ENCODE measurements at regions not wholly inside any gene's neighbourhood (a gene's known extent, or its start where the extent isn't known, plus 50 kb on each side); places are given as distances from the start of the nearest gene placed in this dataset.

DNA sequence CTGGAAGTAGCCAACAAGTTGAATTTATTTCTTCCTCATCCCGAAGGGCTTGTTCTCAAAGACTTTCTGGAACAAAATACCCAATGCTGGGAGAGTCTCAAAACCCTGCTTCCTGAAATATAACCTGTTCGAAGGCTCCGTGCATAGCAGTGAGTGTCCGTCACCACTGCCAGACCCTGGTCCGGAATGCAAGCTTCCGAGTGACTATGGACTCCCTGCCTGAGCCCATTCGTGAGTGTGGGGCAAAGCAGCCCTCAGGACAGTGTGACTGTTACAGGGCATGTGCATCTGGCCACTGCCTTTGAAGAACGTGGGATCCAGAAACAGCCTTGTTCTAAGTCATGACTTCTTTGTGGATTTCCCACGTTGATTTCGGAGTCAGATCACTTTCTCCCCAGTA lies 214.5 kb upstream of the IGF1R start:
- Histone ChIP-seq H2AFZ (ENCODE audit: low read depth, low read length) (no peak overlapping the region), H4K20me1 (ENCODE audit: insufficient read depth, low read length) (no peaks in the 10 kb centered on the region), H3K4me3 (ENCODE audit: insufficient read depth, low read depth, low read length) (no peak overlapping the region), H3K36me3 (ENCODE audit: insufficient read depth, low read length) (no peaks in the 10 kb centered on the region), H3K9ac (ENCODE audit: low read length) (no peak overlapping the region), H3K4me1 (ENCODE audit: insufficient read depth, low read length) (no peaks in the 10 kb centered on the region), H3K27ac (ENCODE audit: low read depth, low read length) (no peak overlapping the region), H3K27me3 (ENCODE audit: insufficient read depth, low read length) (no peaks in the 10 kb centered on the region), H3K4me2 (ENCODE audit: low read length) (no peak overlapping the region), H3K9me3 (ENCODE audit: insufficient read depth, low read depth, low read length) (peaks cover 4% of the 10 kb centered on the region), H3K79me2 (ENCODE audit: insufficient read depth, low read length) (no peaks in the 10 kb centered on the region)
- H3K27ac Mint-ChIP-seq (ENCODE audit: unreplicated experiment) = no peak overlapping the region
- H3K9me3 Mint-ChIP-seq (ENCODE audit: unreplicated experiment) = peaks cover 4% of the 10 kb centered on the region
- no peak overlapping the region for H3K4me3 Mint-ChIP-seq (ENCODE audit: unreplicated experiment)
- no peaks in the 10 kb centered on the region for H3K4me1 Mint-ChIP-seq (ENCODE audit: low read depth, unreplicated experiment)
- no peak for DNase-seq (ENCODE audit: low read depth)
- FAIRE-seq = no peak
- TF ChIP-seq EZH2 (IDR thresholded peaks at IDR 0.05; ENCODE audit: insufficient read depth, low read length) = no peak
- TF ChIP-seq, protein P1, sequence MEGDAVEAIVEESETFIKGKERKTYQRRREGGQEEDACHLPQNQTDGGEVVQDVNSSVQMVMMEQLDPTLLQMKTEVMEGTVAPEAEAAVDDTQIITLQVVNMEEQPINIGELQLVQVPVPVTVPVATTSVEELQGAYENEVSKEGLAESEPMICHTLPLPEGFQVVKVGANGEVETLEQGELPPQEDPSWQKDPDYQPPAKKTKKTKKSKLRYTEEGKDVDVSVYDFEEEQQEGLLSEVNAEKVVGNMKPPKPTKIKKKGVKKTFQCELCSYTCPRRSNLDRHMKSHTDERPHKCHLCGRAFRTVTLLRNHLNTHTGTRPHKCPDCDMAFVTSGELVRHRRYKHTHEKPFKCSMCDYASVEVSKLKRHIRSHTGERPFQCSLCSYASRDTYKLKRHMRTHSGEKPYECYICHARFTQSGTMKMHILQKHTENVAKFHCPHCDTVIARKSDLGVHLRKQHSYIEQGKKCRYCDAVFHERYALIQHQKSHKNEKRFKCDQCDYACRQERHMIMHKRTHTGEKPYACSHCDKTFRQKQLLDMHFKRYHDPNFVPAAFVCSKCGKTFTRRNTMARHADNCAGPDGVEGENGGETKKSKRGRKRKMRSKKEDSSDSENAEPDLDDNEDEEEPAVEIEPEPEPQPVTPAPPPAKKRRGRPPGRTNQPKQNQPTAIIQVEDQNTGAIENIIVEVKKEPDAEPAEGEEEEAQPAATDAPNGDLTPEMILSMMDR (IDR thresholded peaks at IDR 0.05; ENCODE audit: insufficient read depth, low read depth, low read length) = no peak
- H3K27me3 Mint-ChIP-seq (ENCODE audit: low read depth, unreplicated experiment) = peaks cover 35% of the 10 kb centered on the region
- H3K36me3 Mint-ChIP-seq (ENCODE audit: low read depth, unreplicated experiment) = peaks cover under 1% of the 10 kb centered on the region

DNA sequence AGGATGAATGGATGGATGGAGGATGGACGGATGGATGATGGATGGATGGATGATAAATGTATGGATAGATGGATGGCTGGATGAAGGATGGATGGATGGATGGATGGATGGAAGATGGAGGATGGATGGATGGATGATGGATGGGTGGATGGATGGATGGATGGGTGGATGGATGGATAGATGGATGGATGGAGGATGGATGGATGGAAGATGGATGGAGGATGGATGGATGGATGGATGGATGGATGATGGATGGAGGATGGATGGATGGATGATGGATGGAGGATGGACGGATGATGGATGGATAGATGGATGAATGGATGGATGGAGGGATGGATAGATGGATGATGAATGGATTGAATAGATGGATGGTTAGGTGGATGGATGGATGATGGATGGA lies 210.6 kb upstream of the IGF1R start:
- Histone ChIP-seq H3K27me3 (ENCODE audit: insufficient read depth, low read length) (peaks cover 2% of the 10 kb centered on the region), H3K4me1 (ENCODE audit: insufficient read depth, low read length) (no peaks in the 10 kb centered on the region), H3K27ac (ENCODE audit: low read depth, low read length) (no peak overlapping the region), H3K9me3 (ENCODE audit: insufficient read depth, low read depth, low read length) (peaks cover 4% of the 10 kb centered on the region), H3K9ac (ENCODE audit: low read length) (no peak overlapping the region), H3K36me3 (ENCODE audit: insufficient read depth, low read length) (no peaks in the 10 kb centered on the region), H2AFZ (ENCODE audit: low read depth, low read length) (no peak overlapping the region), H3K4me3 (ENCODE audit: insufficient read depth, low read depth, low read length) (no peak overlapping the region), H4K20me1 (ENCODE audit: insufficient read depth, low read length) (no peaks in the 10 kb centered on the region), H3K79me2 (ENCODE audit: insufficient read depth, low read length) (no peaks in the 10 kb centered on the region), H3K4me2 (ENCODE audit: low read length) (no peak overlapping the region)
- Mint-ChIP-seq H3K27me3 (ENCODE audit: low read depth, unreplicated experiment) (peaks cover 10% of the 10 kb centered on the region), H3K36me3 (ENCODE audit: low read depth, unreplicated experiment) (no peaks in the 10 kb centered on the region), H3K9me3 (ENCODE audit: unreplicated experiment) (peaks cover 3% of the 10 kb centered on the region), H3K4me1 (ENCODE audit: low read depth, unreplicated experiment) (peaks cover 3% of the 10 kb centered on the region), H3K27ac (ENCODE audit: unreplicated experiment) (no peak overlapping the region), H3K4me3 (ENCODE audit: unreplicated experiment) (no peak overlapping the region)
- no peak for TF ChIP-seq EZH2 (IDR thresholded peaks at IDR 0.05; ENCODE audit: insufficient read depth, low read length)
- TF ChIP-seq, protein P1 (IDR thresholded peaks at IDR 0.05; ENCODE audit: insufficient read depth, low read depth, low read length) = no peak
- FAIRE-seq (no peak), DNase-seq (ENCODE audit: low read depth) (no peak)

DNA sequence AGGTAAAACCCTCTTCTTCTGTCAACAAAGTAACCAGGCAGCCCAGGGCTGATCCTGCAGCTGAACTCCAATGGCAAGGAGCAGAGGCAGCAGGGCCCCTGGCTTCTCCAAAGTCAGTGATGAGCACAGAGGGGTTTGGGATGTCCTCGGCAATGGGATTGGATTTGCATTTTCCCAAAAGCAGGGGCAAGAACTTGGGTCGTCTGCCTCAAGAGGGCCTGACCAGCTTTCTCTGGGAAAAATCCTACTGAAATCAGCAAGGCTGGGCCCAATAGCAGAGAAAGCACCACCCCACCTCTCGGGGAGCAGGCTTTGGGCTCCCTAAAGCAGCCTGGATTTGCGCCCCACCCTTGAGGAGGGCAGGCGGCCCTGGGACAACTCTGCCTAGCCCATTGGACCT lies 210.0 kb upstream of the IGF1R start:
- H3K4me3 Mint-ChIP-seq (ENCODE audit: unreplicated experiment) = no peak overlapping the region
- Histone ChIP-seq H2AFZ (ENCODE audit: low read depth, low read length) (no peak overlapping the region), H3K4me3 (ENCODE audit: insufficient read depth, low read depth, low read length) (no peak overlapping the region), H3K9me3 (ENCODE audit: insufficient read depth, low read depth, low read length) (peaks cover 4% of the 10 kb centered on the region), H4K20me1 (ENCODE audit: insufficient read depth, low read length) (no peaks in the 10 kb centered on the region), H3K4me2 (ENCODE audit: low read length) (no peak overlapping the region), H3K27me3 (ENCODE audit: insufficient read depth, low read length) (peaks cover 2% of the 10 kb centered on the region), H3K4me1 (ENCODE audit: insufficient read depth, low read length) (no peaks in the 10 kb centered on the region), H3K79me2 (ENCODE audit: insufficient read depth, low read length) (no peaks in the 10 kb centered on the region), H3K36me3 (ENCODE audit: insufficient read depth, low read length) (no peaks in the 10 kb centered on the region), H3K9ac (ENCODE audit: low read length) (no peak overlapping the region), H3K27ac (ENCODE audit: low read depth, low read length) (no peak overlapping the region)
- H3K9me3 Mint-ChIP-seq (ENCODE audit: unreplicated experiment) = peaks cover 3% of the 10 kb centered on the region
- no peak for FAIRE-seq
- peaks cover 8% of the 10 kb centered on the region for H3K4me1 Mint-ChIP-seq (ENCODE audit: low read depth, unreplicated experiment)
- DNase-seq (ENCODE audit: low read depth) = no peak
- TF ChIP-seq, protein P1 (IDR thresholded peaks at IDR 0.05; ENCODE audit: insufficient read depth, low read depth, low read length) = no peak
- TF ChIP-seq EZH2 (IDR thresholded peaks at IDR 0.05; ENCODE audit: insufficient read depth, low read length) = no peak
- peaks cover 10% of the 10 kb centered on the region for H3K27me3 Mint-ChIP-seq (ENCODE audit: low read depth, unreplicated experiment)
- H3K36me3 Mint-ChIP-seq (ENCODE audit: low read depth, unreplicated experiment) = no peaks in the 10 kb centered on the region
- H3K27ac Mint-ChIP-seq (ENCODE audit: unreplicated experiment) = no peak overlapping the region
